Esophagus (tissue), 2 donors: ENCODE measurements at regions not wholly inside any gene's neighbourhood (a gene's known extent, or its start where the extent isn't known, plus 50 kb on each side); places are given as distances from the start of the nearest gene placed in this dataset.

Source experiments
- H3K27ac ChIP-seq, 2 donors: one replicate each; pipeline ENCODE4 v1.5.1; 2013; ENCODE audit warnings: low read depth in 2 of 2, mild to moderate bottlenecking in 2 of 2, inconsistent platforms in 1 of 2, low read length in 1 of 2, moderate library complexity in 1 of 2
- H3K27me3 ChIP-seq, 2 donors: one replicate each; pipeline ENCODE4 v1.6.1; 2013; ENCODE audit warnings: low read length in 2 of 2, control low read depth in 1 of 2, mild to moderate bottlenecking in 1 of 2; ENCODE audit not compliant: insufficient read depth in 2 of 2, control insufficient read depth in 1 of 2
- H3K36me3 ChIP-seq, 2 donors: one replicate each; pipeline ENCODE4 v1.6.1; 2013; ENCODE audit warnings: low read length in 1 of 2; ENCODE audit not compliant: control insufficient read depth in 2 of 2, insufficient read depth in 2 of 2
- H3K4me1 ChIP-seq, 2 donors: one replicate each; pipeline ENCODE4 v1.6.1; 2013; ENCODE audit warnings: low read length in 1 of 2; ENCODE audit not compliant: control insufficient read depth in 2 of 2, insufficient read depth in 2 of 2
- H3K4me3 ChIP-seq, 2 donors: one replicate each; pipeline ENCODE4 v1.5.1; 2013; ENCODE audit warnings: low read length in 2 of 2, mild to moderate bottlenecking in 2 of 2, low read depth in 1 of 2, moderate library complexity in 1 of 2
- H3K9me3 ChIP-seq, 2 donors: one replicate each; pipeline ENCODE4 v1.6.1; 2013; ENCODE audit warnings: mild to moderate bottlenecking in 2 of 2, low read depth in 1 of 2, low read length in 1 of 2, moderate library complexity in 1 of 2; ENCODE audit not compliant: control insufficient read depth in 2 of 2, insufficient read depth in 1 of 2
- WGBS, 2 donors: extraction: QIAGEN DNeasy Blood & Tissue Kit; methylation state at CpG; one replicate each; pipeline ENCODE4 v1.1.7; 2013; 5-methylcytosine and 5-hydroxymethylcytosine counted together
- donor health status: healthy with polysubstance abuse.
- donor health status: Bipolar disorder and iron deficiency.

GRCh38 chr2:149651229-149651628 lies 63.7 kb upstream of the MMADHC start:
- Histone ChIP-seq H3K27ac (no peak overlapping the region), H3K4me1 (no peaks in the 10 kb centered on the region), H3K4me3 (no peak overlapping the region), H3K27me3 (no peaks in the 10 kb centered on the region), H3K9me3 (no peaks in the 10 kb centered on the region), H3K36me3 (no peaks in the 10 kb centered on the region)
- WGBS, 2 donors = 80 to 92% methylated on average over 6 of the region's 6 CpGs

GRCh38 chr2:149650006-149650405 lies 62.4 kb upstream of the MMADHC start:
- H3K27ac ChIP-seq = no peak overlapping the region
- no peaks in the 10 kb centered on the region for H3K4me1 ChIP-seq
- WGBS, 2 donors = 73 to 82% methylated on average over 1 of the region's 1 CpG
- H3K27me3 ChIP-seq = no peaks in the 10 kb centered on the region
- no peaks in the 10 kb centered on the region for H3K36me3 ChIP-seq
- H3K4me3 ChIP-seq = no peak overlapping the region
- H3K9me3 ChIP-seq = no peaks in the 10 kb centered on the region

GRCh38 chr2:149648282-149649030 lies 60.9 kb upstream of the MMADHC start:
- WGBS, 2 donors = 69 to 71% methylated on average over 3 of the region's 3 CpGs
- Histone ChIP-seq H3K4me3 (no peak overlapping the region), H3K9me3 (no peaks in the 10 kb centered on the region), H3K27ac (peak overlapping the region in 1 of 2 donors; percentile 13), H3K36me3 (no peaks in the 10 kb centered on the region), H3K4me1 (no peaks in the 10 kb centered on the region), H3K27me3 (no peaks in the 10 kb centered on the region)

GRCh38 chr2:149645391-149645790 lies 57.8 kb upstream of the MMADHC start:
- Histone ChIP-seq H3K27ac (no peak overlapping the region), H3K4me3 (no peak overlapping the region), H3K27me3 (no peaks in the 10 kb centered on the region), H3K36me3 (no peaks in the 10 kb centered on the region), H3K9me3 (no peaks in the 10 kb centered on the region), H3K4me1 (no peaks in the 10 kb centered on the region)
